K562 (cell line): ENCODE measurements at regions not wholly inside any gene's neighbourhood (a gene's known extent, or its start where the extent isn't known, plus 50 kb on each side); places are given as distances from the start of the nearest gene placed in this dataset.

Experiments
- ATAC-seq: fragments of 200-7000 bp; cut with Tn5 transposase; 3 replicates; pipeline ENCODE4 v1.9.1; 2020; ENCODE audit warnings: moderate library complexity
- BruUV-seq: library from RNA; stranded (reverse); fragments of 400-500 nt; replicated peaks from 2 replicates; lab custom pipeline; 2021; lab: Mats Ljungman, UMichigan
- CTCF ChIA-PET: fragments of 300-600 bp; formaldehyde crosslinking; extraction: SDS; loops from one replicate; lab custom pipeline; 2021; ENCODE audit warnings: low intra/inter-chr PET ratio; lab: Yijun Ruan, JAX
- POLR2A ChIA-PET: fragments of 300-600, 350-650 bp; sonication (Branson Sonifier 250); formaldehyde crosslinking; extraction: SDS; loops from one replicate; lab custom pipeline; 2021; ENCODE audit warnings: antibody characterized with exemption, inconsistent platforms; lab: Yijun Ruan, JAX
- DNase-seq, 4 experiments: peaks; one replicate each; pipeline versions ENCODE4 v3.0.0 to v3.0.0-alpha.2; 2011 to 2018; ENCODE audit warnings: low spot score in 3 of 4, mixed read lengths in 3 of 4; ENCODE audit errors: extremely low read depth in 1 of 4
- FAIRE-seq: peaks from 2 replicates; lab custom pipeline; 2011; peaks lifted over from hg19 to GRCh38; lab: Jason Lieb, UNC
- H2AFZ ChIP-seq: 2 replicates; pipeline ENCODE4 v1.6.0; 2011; ENCODE audit warnings: low read depth, low read length, control low read depth, inconsistent platforms
- H3K27ac ChIP-seq: fragments of 200-600 bp; 3 replicates; pipeline ENCODE4 v1.8.0; 2011; ENCODE audit warnings: low read depth, mild to moderate bottlenecking, control low read depth, inconsistent platforms, low read length, moderate library complexity, mixed read lengths; ENCODE audit errors: extremely low read depth
- H3K27me3 ChIP-seq, 2 experiments: fragments of 300-600 bp in 1 of 2; 2 replicates in 1 of 2; 3 replicates in 1 of 2; pipeline versions ENCODE4 v1.6.0 to v1.8.0; 2011; ENCODE audit warnings: inconsistent platforms in 2 of 2, low read length in 2 of 2, mild to moderate bottlenecking in 1 of 2, mixed read lengths in 1 of 2, moderate library complexity in 1 of 2; ENCODE audit not compliant: control insufficient read depth in 2 of 2, insufficient read depth in 2 of 2
- H3K36me3 ChIP-seq: fragments of 300-600 bp; 3 replicates; pipeline ENCODE4 v1.8.0; 2011; ENCODE audit warnings: mild to moderate bottlenecking, low read length, inconsistent platforms; ENCODE audit not compliant: control insufficient read depth, insufficient read depth
- H3K4me1 ChIP-seq, 2 experiments: fragments of 200-600 bp in 1 of 2; replicated peaks in 1 of 2; 2 replicates in 1 of 2; 3 replicates in 1 of 2; pipeline versions ENCODE4 v1.5.1 to v1.8.0; 2011; ENCODE audit warnings: inconsistent platforms in 2 of 2, low read length in 2 of 2, mild to moderate bottlenecking in 1 of 2, mixed read lengths in 1 of 2, moderate library complexity in 1 of 2; ENCODE audit not compliant: control insufficient read depth in 2 of 2, insufficient read depth in 2 of 2
- H3K4me2 ChIP-seq: 2 replicates; pipeline ENCODE4 v1.6.1; 2011; ENCODE audit warnings: low read length, control low read depth, inconsistent platforms, mixed read lengths; ENCODE audit not compliant: insufficient read depth
- H3K4me3 ChIP-seq: fragments of 200-600 bp; sonication (generic), shearing (Covaris generic); 2 replicates; pipeline ENCODE4 v1.5.1; 2016; ENCODE audit warnings: control low read depth, inconsistent platforms
- H3K79me2 ChIP-seq: fragments of 200-600 bp; 3 replicates; pipeline ENCODE4 v1.8.0; 2011; ENCODE audit warnings: low read length, inconsistent platforms; ENCODE audit not compliant: control insufficient read depth, insufficient read depth
- H3K9ac ChIP-seq, 2 experiments: 2 replicates each; pipeline versions ENCODE4 v1.6.0 to v1.6.1; 2011; ENCODE audit warnings: low read depth in 2 of 2, low read length in 2 of 2, control low read depth in 1 of 2, inconsistent platforms in 1 of 2, mild to moderate bottlenecking in 1 of 2, mixed read lengths in 1 of 2; ENCODE audit not compliant: insufficient read depth in 1 of 2
- H3K9me1 ChIP-seq: one replicate; pipeline ENCODE4 v1.6.0; 2011; ENCODE audit warnings: inconsistent platforms, mild to moderate bottlenecking, low read length, moderate library complexity; ENCODE audit not compliant: control insufficient read depth, insufficient read depth
- H3K9me3 ChIP-seq: replicated peaks from 2 replicates; pipeline ENCODE4 v1.5.1; 2011; ENCODE audit warnings: low read depth, low read length, inconsistent platforms; ENCODE audit not compliant: control insufficient read depth, insufficient read depth
- H4K20me1 ChIP-seq: replicated peaks from 2 replicates; pipeline ENCODE4 v1.6.1; 2011; ENCODE audit warnings: low read length, inconsistent platforms, mixed read lengths; ENCODE audit not compliant: control insufficient read depth, insufficient read depth
- CHD7 ChIP-seq: fragments of 200-600 bp; sonication (generic); IDR thresholded peaks from one replicate; pipeline ENCODE4 v1.6.1; 2012; ENCODE audit warnings: mild to moderate bottlenecking, low read depth, low read length, inconsistent platforms
- GTF2F1 ChIP-seq: IDR thresholded peaks from 2 replicates; pipeline ENCODE4 v1.6.1; 2011; ENCODE audit warnings: low read depth, low read length, improper control_type of control experiment
- OTX1 ChIP-seq: fragments of 450-650 bp; formaldehyde crosslinking; IDR thresholded peaks from 2 replicates; pipeline ENCODE4 v1.4.0; 2022; ENCODE audit warnings: mild to moderate bottlenecking
- PYGO2 ChIP-seq: fragments of 450-650 bp; IDR thresholded peaks from 2 replicates; pipeline ENCODE4 v1.6.1; 2016; ENCODE audit warnings: mild to moderate bottlenecking, missing genetic modification characterization, moderate library complexity, missing compliant biosample characterization
- RFX7 ChIP-seq: fragments of 250-450 bp; sonication (Bioruptor Pico); IDR thresholded peaks from 2 replicates; pipeline ENCODE4 v1.5.1; 2021; ENCODE audit warnings: mild to moderate bottlenecking
- RNF219 ChIP-seq: fragments of 250-450 bp; sonication (Bioruptor Pico); IDR thresholded peaks from 2 replicates; pipeline ENCODE4 v1.5.0; 2022; ENCODE audit warnings: mild to moderate bottlenecking
- SMARCB1 ChIP-seq: IDR thresholded peaks from 2 replicates; pipeline ENCODE4 v1.6.1; 2011; ENCODE audit warnings: improper control_type of control experiment, low read depth; ENCODE audit not compliant: insufficient read length
- ZNF24 ChIP-seq: fragments of 450-650 bp; IDR thresholded peaks from 2 replicates; pipeline ENCODE4 v1.6.1; 2016
- WGBS: fragments of 100-300 bp; shearing (Covaris generic); methylation state at CpG from one replicate; pipeline ENCODE4 v1.1.6; 2016; ENCODE audit warnings: low coverage, mixed read lengths; ENCODE audit not compliant: insufficient coverage; ENCODE audit errors: missing lambda C conversion rate; 5-methylcytosine and 5-hydroxymethylcytosine counted together
- in situ Hi-C: fragments of 300-500 bp; cut with MboI; formaldehyde crosslinking; loops from 4 replicates; pipeline ENCODE4 v1.15.0; 2018; ENCODE audit warnings: inconsistent platforms, mixed read lengths
- intact Hi-C: fragments of 100-400 bp; cut with micrococcal nuclease; formaldehyde crosslinking; loops from 2 replicates; pipeline ENCODE4 v1.14.2; 2022

- no TSS peak for BruUV-seq
- Histone ChIP-seq H3K4me2 (no peak overlapping the region), H3K27ac (no peak overlapping the region), H3K9me3 (0 out of 2 replicates have a peak, but pooled peaks cover 1% of the 10 kb centered on the region), H3K4me3 (no peak overlapping the region), H3K79me2 (no peaks in the 10 kb centered on the region), H3K4me1 (no peaks in the 10 kb centered on the region), H3K9ac (no peak overlapping the region), H3K36me3 (no peaks in the 10 kb centered on the region), H2AFZ (no peak overlapping the region), H3K9me1 (no peaks in the 10 kb centered on the region), H4K20me1 (no peaks in the 10 kb centered on the region), H3K27me3 (no peaks in the 10 kb centered on the region)
- intact Hi-C loops, result no loop called here
- POLR2A ChIA-PET, result no interaction called here
- FAIRE-seq (no peak), ATAC-seq (no peak), DNase-seq (no peak)
- CTCF ChIA-PET, result no interaction called here
- in situ Hi-C loops, result no loop called here
- WGBS, result 0% methylated on average over 5 of the region's 5 CpGs
- no peak for TF ChIP-seq RFX7 (CRISPR knock-in tag)
- TF ChIP-seq SMARCB1, result no peak
- TF ChIP-seq PYGO2 (tag), result no peak
- TF ChIP-seq ZNF24, result no peak
- TF ChIP-seq RNF219 (CRISPR knock-in tag), result no peak
- no peak for TF ChIP-seq OTX1 (CRISPR knock-in tag)
- no peak for TF ChIP-seq GTF2F1
- no peak for TF ChIP-seq CHD7
Observed at GRCh38 chr17:71926746-71927398, 193.9 kb upstream of the SOX9 start.
